RWPE2 (cell line): ENCODE measurements at regions not wholly inside any gene's neighbourhood (a gene's known extent, or its start where the extent isn't known, plus 50 kb on each side); places are given as distances from the start of the nearest gene placed in this dataset.

Source experiments
- ATAC-seq: fragments of 200-7000 bp; cut with Tn5 transposase; 3 replicates; pipeline ENCODE4 v1.9.1; 2021; ENCODE audit warnings: low read depth
- DNase-seq: peaks from one replicate; pipeline ENCODE4 v3.0.0-alpha.2; 2020; ENCODE audit warnings: low spot score
- H3K27ac ChIP-seq: fragments of 450-650 bp; 2 replicates; pipeline ENCODE4 v1.5.1; 2017; ENCODE audit warnings: mild to moderate bottlenecking; ENCODE audit not compliant: poor library complexity, severe bottlenecking
- H3K27me3 ChIP-seq: fragments of 250-450 bp; sonication (Bioruptor Pico); 2 replicates; pipeline ENCODE4 v1.5.1; 2021; ENCODE audit warnings: mild to moderate bottlenecking, moderate library complexity; ENCODE audit not compliant: insufficient read depth, poor library complexity, severe bottlenecking
- H3K36me3 ChIP-seq: fragments of 250-450 bp; sonication (Bioruptor Pico); 2 replicates; pipeline ENCODE4 v1.5.1; 2020; ENCODE audit warnings: low read depth, mild to moderate bottlenecking, moderate library complexity
- H3K4me1 ChIP-seq: fragments of 250-450 bp; sonication (Bioruptor Pico); 2 replicates; pipeline ENCODE4 v1.5.1; 2021; ENCODE audit warnings: mild to moderate bottlenecking, moderate library complexity; ENCODE audit not compliant: insufficient read depth, poor library complexity, severe bottlenecking
- H3K4me3 ChIP-seq: fragments of 250-450 bp; sonication (Bioruptor Pico); 2 replicates; pipeline ENCODE4 v1.5.1; 2021; ENCODE audit warnings: mild to moderate bottlenecking, moderate library complexity; ENCODE audit not compliant: severe bottlenecking
- H3K9me3 ChIP-seq: fragments of 250-450 bp; sonication (Bioruptor Pico); 2 replicates; pipeline ENCODE4 v1.5.1; 2021; ENCODE audit warnings: mild to moderate bottlenecking, moderate library complexity; ENCODE audit not compliant: severe bottlenecking
- TF ChIP-seq, protein P1 (sequence below): fragments of 450-650 bp; IDR thresholded peaks from one replicate; pipeline ENCODE4 v1.5.1; 2017; ENCODE audit warnings: mild to moderate bottlenecking, moderate library complexity; ENCODE audit not compliant: poor library complexity, severe bottlenecking

DNA sequence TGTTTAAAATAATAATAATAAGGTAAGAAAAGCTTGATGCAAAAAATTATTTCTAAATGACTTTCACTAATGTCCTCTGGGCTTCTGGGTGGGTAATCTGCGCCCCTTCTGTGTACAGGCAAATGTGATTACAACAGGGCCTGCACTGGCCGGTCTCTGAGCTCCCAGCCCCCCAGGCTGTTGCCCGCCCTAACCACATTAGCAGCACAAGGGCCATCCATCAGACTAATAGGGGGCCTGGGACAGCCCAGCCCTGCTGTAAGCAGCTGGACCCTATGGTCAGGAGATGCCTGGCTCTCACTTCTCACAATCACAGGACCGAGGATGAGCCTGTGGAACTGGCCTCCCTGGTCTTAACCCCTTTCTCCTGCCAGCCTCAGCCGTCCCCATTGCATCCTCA is 388.4 kb downstream of the BUD13 start:
- H3K4me1 ChIP-seq: no peaks in the 10 kb centered on the region
- no peaks in the 10 kb centered on the region for H3K9me3 ChIP-seq
- no peak overlapping the region for H3K27ac ChIP-seq
- no peak overlapping the region for H3K4me3 ChIP-seq
- TF ChIP-seq, protein P1, sequence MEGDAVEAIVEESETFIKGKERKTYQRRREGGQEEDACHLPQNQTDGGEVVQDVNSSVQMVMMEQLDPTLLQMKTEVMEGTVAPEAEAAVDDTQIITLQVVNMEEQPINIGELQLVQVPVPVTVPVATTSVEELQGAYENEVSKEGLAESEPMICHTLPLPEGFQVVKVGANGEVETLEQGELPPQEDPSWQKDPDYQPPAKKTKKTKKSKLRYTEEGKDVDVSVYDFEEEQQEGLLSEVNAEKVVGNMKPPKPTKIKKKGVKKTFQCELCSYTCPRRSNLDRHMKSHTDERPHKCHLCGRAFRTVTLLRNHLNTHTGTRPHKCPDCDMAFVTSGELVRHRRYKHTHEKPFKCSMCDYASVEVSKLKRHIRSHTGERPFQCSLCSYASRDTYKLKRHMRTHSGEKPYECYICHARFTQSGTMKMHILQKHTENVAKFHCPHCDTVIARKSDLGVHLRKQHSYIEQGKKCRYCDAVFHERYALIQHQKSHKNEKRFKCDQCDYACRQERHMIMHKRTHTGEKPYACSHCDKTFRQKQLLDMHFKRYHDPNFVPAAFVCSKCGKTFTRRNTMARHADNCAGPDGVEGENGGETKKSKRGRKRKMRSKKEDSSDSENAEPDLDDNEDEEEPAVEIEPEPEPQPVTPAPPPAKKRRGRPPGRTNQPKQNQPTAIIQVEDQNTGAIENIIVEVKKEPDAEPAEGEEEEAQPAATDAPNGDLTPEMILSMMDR: no peak
- no peak for ATAC-seq
- no peaks in the 10 kb centered on the region for H3K27me3 ChIP-seq
- no peak for DNase-seq
- no peaks in the 10 kb centered on the region for H3K36me3 ChIP-seq

DNA sequence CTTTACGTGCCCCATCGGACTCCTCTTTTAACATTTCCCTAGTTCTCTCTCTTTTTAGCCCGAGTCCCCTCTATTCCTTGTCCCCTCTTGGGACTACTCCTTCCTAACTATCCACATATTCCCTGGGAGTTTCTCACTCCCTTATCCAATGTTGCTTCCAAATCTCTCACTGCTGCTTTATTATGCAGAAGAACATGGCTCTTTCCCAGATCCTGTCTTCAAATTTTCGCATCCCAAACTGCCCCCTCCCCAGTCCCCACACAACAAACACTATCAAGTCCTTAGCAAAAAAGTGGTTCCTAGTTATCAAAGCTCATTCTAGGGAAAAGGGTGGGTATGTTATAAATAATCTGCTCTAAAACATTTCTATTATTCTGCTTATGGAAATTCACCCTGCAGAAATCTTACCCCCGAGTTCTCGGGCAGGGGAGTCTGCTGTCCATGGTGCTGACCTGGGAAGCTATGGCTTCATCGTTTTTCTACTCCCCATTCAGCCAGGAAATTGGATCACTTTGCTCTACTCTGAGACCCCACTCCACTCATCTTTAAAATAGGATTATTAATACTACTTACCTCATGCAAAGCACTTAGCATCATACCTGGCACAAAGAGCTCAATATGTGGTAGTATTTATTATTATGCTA is 393.5 kb downstream of the BUD13 start:
- H3K36me3 ChIP-seq: no peaks in the 10 kb centered on the region
- no peak for ATAC-seq
- no peaks in the 10 kb centered on the region for H3K4me1 ChIP-seq
- no peaks in the 10 kb centered on the region for H3K27me3 ChIP-seq
- DNase-seq: no peak
- TF ChIP-seq, protein P1: no peak
- H3K27ac ChIP-seq: no peak overlapping the region
- H3K9me3 ChIP-seq: no peaks in the 10 kb centered on the region
- no peak overlapping the region for H3K4me3 ChIP-seq

DNA sequence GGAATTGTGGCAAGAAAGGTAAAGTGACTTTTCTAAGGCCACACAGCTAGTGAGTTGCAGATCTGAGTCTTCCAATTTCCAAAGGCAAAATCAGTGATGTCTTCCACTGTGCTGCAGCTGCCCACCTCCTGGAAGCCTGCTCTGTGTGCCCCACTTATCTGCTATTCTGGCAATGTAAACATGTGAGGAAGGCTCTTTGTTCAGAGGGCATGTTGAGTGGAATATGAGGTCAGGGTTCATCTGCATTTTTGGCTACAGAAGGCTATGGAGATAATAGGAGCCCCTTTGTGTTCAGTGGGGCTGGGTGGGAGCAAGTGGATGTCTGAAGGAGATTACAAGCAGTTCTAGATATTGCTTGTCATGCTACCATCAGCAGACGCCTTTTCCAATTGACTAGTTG is 396.2 kb downstream of the BUD13 start:
- no peaks in the 10 kb centered on the region for H3K4me1 ChIP-seq
- no peak overlapping the region for H3K4me3 ChIP-seq
- TF ChIP-seq, protein P1: no peak
- H3K27ac ChIP-seq: no peak overlapping the region
- no peaks in the 10 kb centered on the region for H3K36me3 ChIP-seq
- no peaks in the 10 kb centered on the region for H3K27me3 ChIP-seq
- DNase-seq (no peak), ATAC-seq (no peak)
- no peaks in the 10 kb centered on the region for H3K9me3 ChIP-seq

DNA sequence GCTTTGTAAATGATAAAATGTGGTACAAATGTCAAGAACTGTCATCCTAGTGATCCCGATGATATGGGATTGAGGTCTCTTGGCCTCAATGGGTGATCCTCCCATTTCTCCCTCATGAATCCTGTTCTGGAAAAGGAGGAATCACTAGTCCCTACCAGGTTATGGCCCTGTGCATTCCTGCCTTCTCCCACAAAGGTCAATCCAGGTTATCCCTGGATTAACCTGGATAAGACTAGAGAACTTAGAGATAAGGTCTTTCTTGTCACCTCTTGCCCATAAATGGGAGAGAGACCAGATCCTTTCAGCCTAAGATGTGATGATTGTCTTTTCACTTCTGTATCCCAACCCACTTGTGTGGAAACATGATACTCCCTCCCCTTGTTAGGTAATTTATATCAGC is 396.7 kb downstream of the BUD13 start:
- no peaks in the 10 kb centered on the region for H3K9me3 ChIP-seq
- H3K4me1 ChIP-seq: no peaks in the 10 kb centered on the region
- H3K27ac ChIP-seq: no peak overlapping the region
- H3K36me3 ChIP-seq: no peaks in the 10 kb centered on the region
- H3K4me3 ChIP-seq: no peak overlapping the region
- ATAC-seq (no peak), DNase-seq (no peak)
- TF ChIP-seq, protein P1: no peak
- H3K27me3 ChIP-seq: no peaks in the 10 kb centered on the region

DNA sequence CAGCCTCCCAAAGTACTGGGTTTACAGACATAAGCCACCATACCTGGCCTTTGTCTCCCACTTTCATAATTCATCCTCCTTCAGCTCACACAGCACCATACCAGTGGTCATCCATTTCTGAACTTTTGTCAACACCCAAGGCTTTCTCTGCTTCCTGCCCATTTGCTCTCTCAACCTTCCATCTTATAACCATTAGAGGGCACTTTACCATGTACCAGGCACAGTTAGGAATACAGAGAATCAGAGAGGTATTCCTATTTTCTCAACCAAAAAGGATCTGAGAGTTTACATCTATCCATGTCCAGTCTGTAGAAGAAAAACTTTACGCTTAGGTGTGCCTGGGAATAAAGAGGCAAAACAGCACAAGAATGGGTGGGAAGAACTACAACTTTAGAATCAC is 397.6 kb downstream of the BUD13 start:
- no peak overlapping the region for H3K27ac ChIP-seq
- no peaks in the 10 kb centered on the region for H3K36me3 ChIP-seq
- ATAC-seq (no peak), DNase-seq (no peak)
- no peak overlapping the region for H3K4me3 ChIP-seq
- H3K9me3 ChIP-seq: no peaks in the 10 kb centered on the region
- TF ChIP-seq, protein P1: no peak
- no peaks in the 10 kb centered on the region for H3K4me1 ChIP-seq
- no peaks in the 10 kb centered on the region for H3K27me3 ChIP-seq
